ENCODE measurements at regions not wholly inside any gene's neighbourhood (a gene's known extent, or its start where the extent isn't known, plus 50 kb on each side); places are given as distances from the start of the nearest gene placed in this dataset.

DNA sequence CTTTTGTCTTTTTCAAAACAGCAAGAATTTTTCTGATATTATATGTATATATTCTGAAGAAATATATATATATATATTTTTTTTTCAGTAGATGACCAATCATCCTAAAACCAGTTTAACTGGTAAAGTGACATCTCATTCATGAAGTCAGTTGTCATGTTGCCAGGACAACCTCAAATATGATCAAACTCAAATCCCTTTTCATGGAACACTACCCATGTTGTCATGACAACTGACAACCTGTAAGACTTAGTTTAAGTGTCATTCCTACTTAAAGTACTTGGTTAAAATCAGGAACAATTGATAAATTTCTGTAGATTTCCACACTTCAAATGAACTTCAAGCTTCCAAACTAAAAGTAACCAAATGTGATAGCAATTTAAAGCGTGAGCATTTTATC is 101.8 kb upstream of the ERBB4 start:
- Histone ChIP-seq H3K36me3 (ENCODE audit: control insufficient read depth in 2 of 2, insufficient read depth in 2 of 2, low read length in 1 of 2) (no peaks in the 10 kb centered on the region), H3K4me1 (ENCODE audit: control insufficient read depth in 2 of 2, insufficient read depth in 2 of 2, low read length in 1 of 2) (peaks cover 4 to 6% of the 10 kb centered on the region in 2 donors), H3K9me3 (ENCODE audit: control insufficient read depth in 2 of 2, insufficient read depth in 1 of 2, low read depth in 1 of 2, low read length in 1 of 2) (no peaks in the 10 kb centered on the region), H3K27me3 (ENCODE audit: control insufficient read depth in 1 of 2, insufficient read depth in 2 of 2, low read length in 2 of 2) (no peaks in the 10 kb centered on the region), H3K27ac (ENCODE audit: low read depth in 2 of 2, low read length in 1 of 2) (no peak overlapping the region), H3K4me3 (ENCODE audit: low read depth in 1 of 2, low read length in 2 of 2) (no peak overlapping the region)
- WGBS, 2 donors = 55 to 60% methylated on average over 1 of the region's 1 CpG

DNA sequence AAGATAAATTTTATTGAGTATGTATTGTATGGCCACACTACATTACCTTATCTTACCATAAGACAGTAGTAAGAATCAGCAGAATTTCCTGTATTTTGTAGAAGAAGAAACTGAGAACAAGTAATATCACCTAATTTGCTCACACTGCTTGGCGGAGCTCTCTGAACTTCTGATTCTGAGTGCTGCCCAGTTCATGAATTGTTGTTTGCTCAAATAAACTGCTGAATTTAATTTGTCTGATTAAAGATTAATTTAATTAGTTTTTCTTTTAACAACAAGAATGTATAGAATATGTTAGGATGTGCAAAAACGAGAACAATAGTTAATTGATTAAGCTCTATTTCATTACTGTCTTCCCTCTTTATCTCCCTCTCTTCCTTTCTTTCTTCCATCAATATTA is 100.1 kb upstream of the ERBB4 start:
- H3K9me3 ChIP-seq (ENCODE audit: control insufficient read depth in 2 of 2, insufficient read depth in 1 of 2, low read depth in 1 of 2, low read length in 1 of 2) = no peaks in the 10 kb centered on the region
- H3K4me3 ChIP-seq (ENCODE audit: low read depth in 1 of 2, low read length in 2 of 2) = no peak overlapping the region
- no peaks in the 10 kb centered on the region for H3K4me1 ChIP-seq (ENCODE audit: control insufficient read depth in 2 of 2, insufficient read depth in 2 of 2, low read length in 1 of 2)
- H3K36me3 ChIP-seq (ENCODE audit: control insufficient read depth in 2 of 2, insufficient read depth in 2 of 2, low read length in 1 of 2) = no peaks in the 10 kb centered on the region
- 84 to 87% methylated on average over 2 of the region's 2 CpGs for WGBS, 2 donors
- no peak overlapping the region for H3K27ac ChIP-seq (ENCODE audit: low read depth in 2 of 2, low read length in 1 of 2)
- no peaks in the 10 kb centered on the region for H3K27me3 ChIP-seq (ENCODE audit: control insufficient read depth in 1 of 2, insufficient read depth in 2 of 2, low read length in 2 of 2)

DNA sequence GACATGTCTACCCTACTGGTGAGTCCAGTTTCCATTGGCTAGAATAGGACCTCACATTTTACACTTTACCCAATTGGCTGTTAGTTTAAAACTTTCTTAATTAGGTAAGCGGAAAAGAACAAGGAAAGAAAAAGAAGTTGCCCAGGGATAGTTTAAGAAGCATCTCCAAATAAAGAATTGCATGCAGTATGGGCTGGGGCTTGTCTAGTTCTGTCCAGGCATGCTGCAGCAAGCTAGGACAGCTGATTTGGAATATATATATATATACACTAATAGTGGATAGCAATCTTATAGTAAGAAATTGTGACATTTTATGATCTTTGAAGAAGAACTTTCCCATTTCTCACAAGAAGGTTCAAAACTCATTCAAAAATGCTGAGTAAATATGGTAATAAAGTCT is 90.0 kb upstream of the ERBB4 start:
- Histone ChIP-seq H3K36me3 (ENCODE audit: control insufficient read depth in 2 of 2, insufficient read depth in 2 of 2, low read length in 1 of 2) (no peaks in the 10 kb centered on the region), H3K27me3 (ENCODE audit: control insufficient read depth in 1 of 2, insufficient read depth in 2 of 2, low read length in 2 of 2) (no peaks in the 10 kb centered on the region), H3K4me3 (ENCODE audit: low read depth in 1 of 2, low read length in 2 of 2) (no peak overlapping the region), H3K27ac (ENCODE audit: low read depth in 2 of 2, low read length in 1 of 2) (no peak overlapping the region), H3K9me3 (ENCODE audit: control insufficient read depth in 2 of 2, insufficient read depth in 1 of 2, low read depth in 1 of 2, low read length in 1 of 2) (no peaks in the 10 kb centered on the region), H3K4me1 (ENCODE audit: control insufficient read depth in 2 of 2, insufficient read depth in 2 of 2, low read length in 1 of 2) (no peaks in the 10 kb centered on the region)
- WGBS, 2 donors = 71 to 94% methylated on average over 1 of the region's 1 CpG

GRCh38 chr2:212626371-212626918 is 87.8 kb upstream of the ERBB4 start:
- Histone ChIP-seq H3K27ac (ENCODE audit: low read depth in 2 of 2, low read length in 1 of 2) (no peak overlapping the region), H3K4me1 (ENCODE audit: control insufficient read depth in 2 of 2, insufficient read depth in 2 of 2, low read length in 1 of 2) (no peaks in the 10 kb centered on the region), H3K4me3 (ENCODE audit: low read depth in 1 of 2, low read length in 2 of 2) (no peak overlapping the region), H3K36me3 (ENCODE audit: control insufficient read depth in 2 of 2, insufficient read depth in 2 of 2, low read length in 1 of 2) (no peaks in the 10 kb centered on the region), H3K27me3 (ENCODE audit: control insufficient read depth in 1 of 2, insufficient read depth in 2 of 2, low read length in 2 of 2) (no peaks in the 10 kb centered on the region), H3K9me3 (ENCODE audit: control insufficient read depth in 2 of 2, insufficient read depth in 1 of 2, low read depth in 1 of 2, low read length in 1 of 2) (no peaks in the 10 kb centered on the region)
- 79 to 87% methylated on average over 5 of the region's 5 CpGs for WGBS, 2 donors

- Histone ChIP-seq H3K36me3 (ENCODE audit: control insufficient read depth in 2 of 2, insufficient read depth in 2 of 2, low read length in 1 of 2) (no peaks in the 10 kb centered on the region), H3K27ac (ENCODE audit: low read depth in 2 of 2, low read length in 1 of 2) (no peak overlapping the region), H3K4me3 (ENCODE audit: low read depth in 1 of 2, low read length in 2 of 2) (no peak overlapping the region), H3K9me3 (ENCODE audit: control insufficient read depth in 2 of 2, insufficient read depth in 1 of 2, low read depth in 1 of 2, low read length in 1 of 2) (no peaks in the 10 kb centered on the region), H3K27me3 (ENCODE audit: control insufficient read depth in 1 of 2, insufficient read depth in 2 of 2, low read length in 2 of 2) (no peaks in the 10 kb centered on the region), H3K4me1 (ENCODE audit: control insufficient read depth in 2 of 2, insufficient read depth in 2 of 2, low read length in 1 of 2) (no peaks in the 10 kb centered on the region)
- 69 to 79% methylated on average over 1 of the region's 1 CpG for WGBS, 2 donors
Observed at GRCh38 chr2:212619954-212620353, 81.4 kb upstream of the ERBB4 start.

DNA sequence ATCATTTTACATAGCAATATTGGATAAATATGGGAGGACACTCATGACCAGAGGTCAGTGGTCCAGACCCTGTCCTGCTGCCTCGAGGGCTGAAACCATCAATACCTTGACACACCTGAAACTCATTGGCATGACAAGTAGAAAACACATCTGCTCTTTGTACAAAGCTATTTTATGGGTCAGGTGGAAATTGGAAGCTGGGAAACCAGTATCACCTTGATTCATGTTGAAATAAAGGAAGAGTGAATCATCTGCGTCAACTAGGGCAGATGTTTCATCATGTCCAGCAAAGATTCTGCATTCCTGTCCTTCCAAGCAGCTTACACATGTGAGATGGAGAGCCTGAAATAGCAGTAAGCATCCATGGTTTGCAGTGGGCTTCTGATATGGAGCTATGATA is 80.0 kb upstream of the ERBB4 start:
- Histone ChIP-seq H3K4me3 (ENCODE audit: low read depth in 1 of 2, low read length in 2 of 2) (no peak overlapping the region), H3K27me3 (ENCODE audit: control insufficient read depth in 1 of 2, insufficient read depth in 2 of 2, low read length in 2 of 2) (no peaks in the 10 kb centered on the region), H3K9me3 (ENCODE audit: control insufficient read depth in 2 of 2, insufficient read depth in 1 of 2, low read depth in 1 of 2, low read length in 1 of 2) (no peaks in the 10 kb centered on the region), H3K27ac (ENCODE audit: low read depth in 2 of 2, low read length in 1 of 2) (peak overlapping the region in 1 of 2 donors; percentile 82), H3K36me3 (ENCODE audit: control insufficient read depth in 2 of 2, insufficient read depth in 2 of 2, low read length in 1 of 2) (no peaks in the 10 kb centered on the region), H3K4me1 (ENCODE audit: control insufficient read depth in 2 of 2, insufficient read depth in 2 of 2, low read length in 1 of 2) (no peaks in the 10 kb centered on the region)
- WGBS, 2 donors = 37 to 44% methylated on average over 2 of the region's 2 CpGs

- Histone ChIP-seq H3K27me3 (ENCODE audit: control insufficient read depth in 1 of 2, insufficient read depth in 2 of 2, low read length in 2 of 2) (no peaks in the 10 kb centered on the region), H3K4me1 (ENCODE audit: control insufficient read depth in 2 of 2, insufficient read depth in 2 of 2, low read length in 1 of 2) (no peaks in the 10 kb centered on the region), H3K9me3 (ENCODE audit: control insufficient read depth in 2 of 2, insufficient read depth in 1 of 2, low read depth in 1 of 2, low read length in 1 of 2) (no peaks in the 10 kb centered on the region), H3K4me3 (ENCODE audit: low read depth in 1 of 2, low read length in 2 of 2) (no peak overlapping the region), H3K27ac (ENCODE audit: low read depth in 2 of 2, low read length in 1 of 2) (no peak overlapping the region), H3K36me3 (ENCODE audit: control insufficient read depth in 2 of 2, insufficient read depth in 2 of 2, low read length in 1 of 2) (no peaks in the 10 kb centered on the region)
- 80 to 83% methylated on average over 3 of the region's 3 CpGs for WGBS, 2 donors
Observed at GRCh38 chr2:212610872-212611425, 72.3 kb upstream of the ERBB4 start.

DNA sequence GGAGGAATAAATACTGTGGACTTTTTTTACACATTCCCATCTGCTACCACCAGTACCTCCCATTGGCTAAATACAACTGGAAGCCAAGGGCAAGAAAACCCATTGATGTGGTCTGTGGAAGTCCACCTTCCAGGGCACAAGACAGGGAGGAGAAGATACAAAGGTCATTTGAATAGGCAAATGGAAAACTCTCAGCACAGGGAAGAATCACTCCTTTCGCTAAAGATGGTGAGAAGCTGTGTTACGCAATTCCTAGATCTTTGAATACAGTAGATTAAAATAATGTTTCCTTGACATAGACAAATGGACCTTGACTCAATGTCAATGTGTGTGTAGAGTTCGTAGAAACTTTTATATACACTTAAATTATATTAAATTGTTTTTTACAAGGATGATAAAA is 70.9 kb upstream of the ERBB4 start:
- Histone ChIP-seq H3K4me3 (ENCODE audit: low read depth in 1 of 2, low read length in 2 of 2) (no peak overlapping the region), H3K4me1 (ENCODE audit: control insufficient read depth in 2 of 2, insufficient read depth in 2 of 2, low read length in 1 of 2) (no peaks in the 10 kb centered on the region), H3K27ac (ENCODE audit: low read depth in 2 of 2, low read length in 1 of 2) (no peak overlapping the region), H3K9me3 (ENCODE audit: control insufficient read depth in 2 of 2, insufficient read depth in 1 of 2, low read depth in 1 of 2, low read length in 1 of 2) (no peaks in the 10 kb centered on the region), H3K36me3 (ENCODE audit: control insufficient read depth in 2 of 2, insufficient read depth in 2 of 2, low read length in 1 of 2) (no peaks in the 10 kb centered on the region), H3K27me3 (ENCODE audit: control insufficient read depth in 1 of 2, insufficient read depth in 2 of 2, low read length in 2 of 2) (no peaks in the 10 kb centered on the region)
- 60 to 73% methylated on average over 3 of the region's 3 CpGs for WGBS, 2 donors

DNA sequence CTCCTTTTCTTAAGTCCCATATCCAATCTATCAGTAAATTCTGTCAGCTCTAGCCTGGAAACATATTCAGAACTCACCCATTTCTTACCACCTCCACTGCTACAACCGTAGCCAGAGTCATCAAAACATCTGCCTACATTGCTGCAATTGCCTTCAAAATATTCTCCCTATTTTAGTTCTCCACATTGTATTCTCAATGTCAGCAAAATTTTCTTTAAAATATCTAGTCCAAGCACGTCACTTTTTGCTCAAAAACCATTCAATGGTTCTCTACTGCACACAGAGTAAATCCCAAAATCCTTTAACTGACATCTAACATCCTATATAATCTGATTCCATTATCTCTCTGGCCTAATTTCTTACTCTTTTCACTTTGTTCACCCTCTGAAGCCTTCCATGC is 68.5 kb upstream of the ERBB4 start:
- no peaks in the 10 kb centered on the region for H3K27me3 ChIP-seq (ENCODE audit: control insufficient read depth in 1 of 2, insufficient read depth in 2 of 2, low read length in 2 of 2)
- no peaks in the 10 kb centered on the region for H3K9me3 ChIP-seq (ENCODE audit: control insufficient read depth in 2 of 2, insufficient read depth in 1 of 2, low read depth in 1 of 2, low read length in 1 of 2)
- WGBS, 2 donors = 65 to 69% methylated on average over 2 of the region's 2 CpGs
- H3K36me3 ChIP-seq (ENCODE audit: control insufficient read depth in 2 of 2, insufficient read depth in 2 of 2, low read length in 1 of 2) = no peaks in the 10 kb centered on the region
- H3K4me1 ChIP-seq (ENCODE audit: control insufficient read depth in 2 of 2, insufficient read depth in 2 of 2, low read length in 1 of 2) = no peaks in the 10 kb centered on the region
- H3K4me3 ChIP-seq (ENCODE audit: low read depth in 1 of 2, low read length in 2 of 2) = no peak overlapping the region
- H3K27ac ChIP-seq (ENCODE audit: low read depth in 2 of 2, low read length in 1 of 2) = no peak overlapping the region

GRCh38 chr2:212606232-212606631 is 67.6 kb upstream of the ERBB4 start:
- 93 to 97% methylated on average over 1 of the region's 1 CpG for WGBS, 2 donors
- no peak overlapping the region for H3K4me3 ChIP-seq (ENCODE audit: low read depth in 1 of 2, low read length in 2 of 2)
- no peak overlapping the region for H3K27ac ChIP-seq (ENCODE audit: low read depth in 2 of 2, low read length in 1 of 2)
- H3K9me3 ChIP-seq (ENCODE audit: control insufficient read depth in 2 of 2, insufficient read depth in 1 of 2, low read depth in 1 of 2, low read length in 1 of 2) = no peaks in the 10 kb centered on the region
- H3K27me3 ChIP-seq (ENCODE audit: control insufficient read depth in 1 of 2, insufficient read depth in 2 of 2, low read length in 2 of 2) = no peaks in the 10 kb centered on the region
- no peaks in the 10 kb centered on the region for H3K36me3 ChIP-seq (ENCODE audit: control insufficient read depth in 2 of 2, insufficient read depth in 2 of 2, low read length in 1 of 2)
- no peaks in the 10 kb centered on the region for H3K4me1 ChIP-seq (ENCODE audit: control insufficient read depth in 2 of 2, insufficient read depth in 2 of 2, low read length in 1 of 2)

Data from esophagus (tissue), 2 donors.